Esophagus squamous epithelium (tissue), 5 donors: ENCODE measurements at regions not wholly inside any gene's neighbourhood (a gene's known extent, or its start where the extent isn't known, plus 50 kb on each side); places are given as distances from the start of the nearest gene placed in this dataset.

ENCODE experiments used
- DNase-seq: peaks from one replicate; lab custom pipeline; 2025; lab: John Stamatoyannopoulos, UW
- H3K27ac ChIP-seq, 4 donors: fragments of 200-600 bp; sonication (generic); one replicate each; pipeline ENCODE4 v1.5.1; 2016 to 2019; ENCODE audit warnings: mild to moderate bottlenecking in 1 of 4
- H3K27me3 ChIP-seq, 4 donors: fragments of 200-600 bp; sonication (generic); 1 replicate in 3 of 4; 2 replicates in 1 of 4; pipeline versions ENCODE4 v1.5.1 to v1.6.0; 2017 to 2021; ENCODE audit warnings: antibody characterized with exemption in 1 of 4
- H3K36me3 ChIP-seq, 3 donors: fragments of 200-600 bp; sonication (generic); one replicate each; pipeline ENCODE4 v1.5.1; 2016 to 2019
- H3K4me1 ChIP-seq, 3 donors: fragments of 200-600 bp; sonication (generic); one replicate each; pipeline ENCODE4 v1.5.1; 2017 to 2019
- H3K4me3 ChIP-seq, 4 donors: fragments of 200-600 bp; sonication (generic); 1 replicate in 3 of 4; 2 replicates in 1 of 4; pipeline ENCODE4 v1.5.1; 2016 to 2019; ENCODE audit warnings: mild to moderate bottlenecking in 2 of 4, moderate library complexity in 1 of 4
- H3K9me3 ChIP-seq, 3 donors: fragments of 200-600 bp; sonication (generic); one replicate each; pipeline ENCODE4 v1.5.1; 2016 to 2019
- CTCF ChIP-seq, 6 experiments: fragments of 450-650 bp in 4 of 6; fragments of 200-600 bp in 2 of 6; sonication (generic) in 2 of 6; IDR thresholded peaks; one replicate each; pipeline ENCODE4 v1.5.1; 2016 to 2019; ENCODE audit warnings: antibody characterized with exemption in 6 of 6, mild to moderate bottlenecking in 4 of 6, moderate library complexity in 4 of 6
- POLR2A ChIP-seq, 4 donors: fragments of 450-650 bp; IDR thresholded peaks; one replicate each; pipeline ENCODE4 v1.6.1; 2017; ENCODE audit warnings: antibody characterized with exemption in 4 of 4, mild to moderate bottlenecking in 4 of 4, moderate library complexity in 3 of 4
- WGBS, 2 donors: methylation state at CpG; one replicate each; pipeline ENCODE4 v1.1.5; 2018; 5-methylcytosine and 5-hydroxymethylcytosine counted together
- intact Hi-C: fragments of 100-400 bp; cut with DNase I; formaldehyde crosslinking; loops from one replicate; pipeline ENCODE4 v1.15.0; 2022
- donor health status: DM: yes; HTN: yes; CAD: no.

DNA sequence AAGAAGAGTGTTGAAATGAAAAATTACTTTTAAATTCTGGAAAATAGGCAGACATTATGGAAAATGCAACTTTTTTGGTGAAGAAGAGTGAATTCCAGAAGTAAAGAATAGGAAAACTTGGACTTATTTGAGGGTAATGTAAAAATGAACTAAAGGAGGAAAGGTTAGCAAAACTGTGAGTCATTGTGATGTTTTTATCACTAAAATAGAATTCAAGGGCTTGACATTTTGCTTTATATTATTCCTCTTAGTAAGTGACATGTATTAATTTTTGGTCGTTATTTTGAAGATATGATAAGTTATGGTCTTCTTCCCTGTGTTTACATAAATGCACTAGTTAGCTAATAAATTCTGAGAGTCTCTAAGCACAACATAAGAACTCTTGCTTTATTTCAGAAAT lies 390.9 kb downstream of the FAT4 start:
- Histone ChIP-seq H3K9me3 (no peaks in the 10 kb centered on the region), H3K27ac (no peak overlapping the region), H3K4me1 (no peaks in the 10 kb centered on the region), H3K4me3 (no peak overlapping the region), H3K36me3 (no peaks in the 10 kb centered on the region), H3K27me3 (no peaks in the 10 kb centered on the region)
- no peak for DNase-seq
- TF ChIP-seq CTCF (IDR thresholded peaks at IDR 0.05) (no peak), POLR2A (IDR thresholded peaks at IDR 0.05) (no peak)
- 44 to 45% methylated on average over 1 of the region's 1 CpG for WGBS, 2 donors
- intact Hi-C loops: no loop called here

GRCh38 chr4:125707397-125707796 lies 392.6 kb downstream of the FAT4 start:
- 97 to 100% methylated on average over 3 to 11 of the region's 17 CpGs for WGBS, 2 donors
- DNase-seq: no peak
- no peaks in the 10 kb centered on the region for H3K9me3 ChIP-seq
- H3K4me1 ChIP-seq: no peaks in the 10 kb centered on the region
- H3K36me3 ChIP-seq: no peaks in the 10 kb centered on the region
- H3K27me3 ChIP-seq: no peaks in the 10 kb centered on the region
- intact Hi-C loops: no loop called here
- TF ChIP-seq POLR2A (IDR thresholded peaks at IDR 0.05): no peak
- no peak for TF ChIP-seq CTCF (IDR thresholded peaks at IDR 0.05)
- no peak overlapping the region for H3K27ac ChIP-seq
- H3K4me3 ChIP-seq: no peak overlapping the region

GRCh38 chr4:125710766-125711165 lies 396.0 kb downstream of the FAT4 start:
- intact Hi-C loops: no loop called here
- TF ChIP-seq CTCF (IDR thresholded peaks at IDR 0.05) (no peak), POLR2A (IDR thresholded peaks at IDR 0.05) (no peak)
- no peak for DNase-seq
- Histone ChIP-seq H3K4me1 (no peaks in the 10 kb centered on the region), H3K27ac (no peak overlapping the region), H3K27me3 (no peaks in the 10 kb centered on the region), H3K9me3 (no peaks in the 10 kb centered on the region), H3K4me3 (no peak overlapping the region), H3K36me3 (no peaks in the 10 kb centered on the region)

GRCh38 chr4:125714049-125714448 lies 399.3 kb downstream of the FAT4 start:
- no peaks in the 10 kb centered on the region for H3K36me3 ChIP-seq
- DNase-seq: no peak
- TF ChIP-seq CTCF (IDR thresholded peaks at IDR 0.05): no peak
- no peak for TF ChIP-seq POLR2A (IDR thresholded peaks at IDR 0.05)
- no peaks in the 10 kb centered on the region for H3K27me3 ChIP-seq
- H3K27ac ChIP-seq: no peak overlapping the region
- no peaks in the 10 kb centered on the region for H3K9me3 ChIP-seq
- no peaks in the 10 kb centered on the region for H3K4me1 ChIP-seq
- WGBS, 2 donors: 78 to 87% methylated on average over 3 of the region's 3 CpGs
- H3K4me3 ChIP-seq: no peak overlapping the region
- intact Hi-C loops: no loop called here

DNA sequence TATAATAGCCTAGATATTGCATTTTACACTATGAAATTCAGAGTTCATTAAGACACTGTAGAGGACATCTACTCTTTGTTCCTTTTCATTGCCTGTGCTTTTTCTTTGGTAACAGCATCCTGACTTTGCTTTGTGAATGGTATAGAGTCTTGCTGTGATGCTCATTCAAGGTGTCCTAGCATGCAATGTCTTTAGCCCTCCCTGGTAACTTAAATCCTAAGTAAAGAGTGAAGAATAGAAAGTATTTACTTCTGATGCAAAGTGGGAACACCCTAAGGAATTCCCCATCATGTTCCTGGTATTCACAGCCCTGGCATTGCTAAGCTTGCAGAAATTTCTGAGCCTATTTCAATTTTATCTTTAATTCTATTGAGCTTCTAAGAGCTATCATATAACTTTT lies 400.1 kb downstream of the FAT4 start:
- no peak for TF ChIP-seq POLR2A (IDR thresholded peaks at IDR 0.05)
- TF ChIP-seq CTCF (IDR thresholded peaks at IDR 0.05): no peak
- no peaks in the 10 kb centered on the region for H3K36me3 ChIP-seq
- intact Hi-C loops: no loop called here
- H3K9me3 ChIP-seq: no peaks in the 10 kb centered on the region
- no peaks in the 10 kb centered on the region for H3K27me3 ChIP-seq
- H3K4me1 ChIP-seq: no peaks in the 10 kb centered on the region
- DNase-seq: no peak
- H3K27ac ChIP-seq: no peak overlapping the region
- no peak overlapping the region for H3K4me3 ChIP-seq
